GM23338 (cell line): ENCODE measurements at regions not wholly inside any gene's neighbourhood (a gene's known extent, or its start where the extent isn't known, plus 50 kb on each side); places are given as distances from the start of the nearest gene placed in this dataset.

Source experiments
- ATAC-seq: fragments of 200-7000 bp; cut with Tn5 transposase; 3 replicates; pipeline ENCODE4 v1.9.1; 2020
- DNase-seq: peaks from one replicate; pipeline ENCODE4 v3.0.0-alpha.2; 2015; ENCODE audit warnings: low spot score
- H2AFZ ChIP-seq: fragments of 200-600 bp; sonication (generic); 2 replicates; pipeline ENCODE4 v1.8.0; 2016; ENCODE audit warnings: antibody characterized with exemption, mild to moderate bottlenecking, moderate library complexity
- H3F3A ChIP-seq: fragments of 200-600 bp; sonication (generic); replicated peaks from 2 replicates; pipeline ENCODE4 v1.8.0; 2017; ENCODE audit warnings: antibody characterized with exemption, mixed run types, low read depth
- H3K27ac ChIP-seq: fragments of 200-600 bp; sonication (generic); 2 replicates; pipeline ENCODE4 v1.6.1; 2016; ENCODE audit warnings: low read depth
- H3K27me3 ChIP-seq: fragments of 200-600 bp; sonication (generic); 2 replicates; pipeline ENCODE4 v1.8.0; 2016; ENCODE audit warnings: mild to moderate bottlenecking, mixed run types, moderate library complexity; ENCODE audit not compliant: insufficient read depth
- H3K36me3 ChIP-seq: fragments of 200-600 bp; sonication (generic); 2 replicates; pipeline ENCODE4 v1.8.0; 2016; ENCODE audit warnings: mild to moderate bottlenecking; ENCODE audit not compliant: insufficient read depth
- H3K4me1 ChIP-seq: fragments of 200-600 bp; sonication (generic); 2 replicates; pipeline ENCODE4 v1.8.0; 2016; ENCODE audit warnings: mild to moderate bottlenecking, moderate library complexity; ENCODE audit not compliant: insufficient read depth
- H3K4me2 ChIP-seq: fragments of 200-600 bp; sonication (generic); 2 replicates; pipeline ENCODE4 v1.7.1; 2017; ENCODE audit warnings: mixed run types
- H3K4me3 ChIP-seq: fragments of 200-600 bp; sonication (generic); 2 replicates; pipeline ENCODE4 v1.6.1; 2016; ENCODE audit warnings: mixed run types
- H3K79me2 ChIP-seq: fragments of 200-600 bp; sonication (generic); replicated peaks from 2 replicates; pipeline ENCODE4 v1.8.0; 2017; ENCODE audit warnings: mild to moderate bottlenecking; ENCODE audit not compliant: insufficient read depth
- H3K9me2 ChIP-seq: fragments of 200-600 bp; sonication (generic); 2 replicates; pipeline ENCODE4 v1.8.0; 2017; ENCODE audit not compliant: insufficient read depth
- H4K20me1 ChIP-seq: fragments of 200-600 bp; sonication (generic); replicated peaks from 2 replicates; pipeline ENCODE4 v1.8.0; 2017; ENCODE audit warnings: mild to moderate bottlenecking; ENCODE audit not compliant: insufficient read depth
- H3K27ac Mint-ChIP-seq: 2 replicates; pipeline ENCODE4 v1.8.0; 2020; ENCODE audit warnings: inconsistent platforms, mild to moderate bottlenecking, moderate library complexity, mixed read lengths
- H3K27me3 Mint-ChIP-seq: 3 replicates; pipeline ENCODE4 v1.8.0; 2022; ENCODE audit warnings: low read depth, mild to moderate bottlenecking, moderate library complexity, mixed read lengths, inconsistent platforms; ENCODE audit not compliant: insufficient read depth, poor library complexity
- H3K36me3 Mint-ChIP-seq: 3 replicates; pipeline ENCODE4 v1.8.0; 2021; ENCODE audit warnings: low read depth, mild to moderate bottlenecking, inconsistent platforms, moderate library complexity, mixed read lengths
- H3K4me1 Mint-ChIP-seq: 3 replicates; pipeline ENCODE4 v1.8.0; 2020; ENCODE audit warnings: mild to moderate bottlenecking, inconsistent platforms, mixed read lengths
- H3K4me3 Mint-ChIP-seq: 3 replicates; pipeline ENCODE4 v1.8.0; 2021; ENCODE audit warnings: moderate library complexity, mild to moderate bottlenecking, inconsistent platforms, mixed read lengths
- H3K9me3 Mint-ChIP-seq: 3 replicates; pipeline ENCODE4 v1.8.0; 2020; ENCODE audit warnings: moderate library complexity, mild to moderate bottlenecking, inconsistent platforms, mixed read lengths
- CTCF ChIP-seq, 2 experiments: fragments of 200-600 bp in 1 of 2; sonication (generic) in 1 of 2; conservative IDR thresholded peaks; 2 replicates each; pipeline versions ENCODE4 v1.5.1 to v1.6.1; 2016 to 2017; ENCODE audit warnings: antibody characterized with exemption in 2 of 2, low read depth in 2 of 2, mild to moderate bottlenecking in 2 of 2, moderate library complexity in 1 of 2
- NANOG ChIP-seq: IDR thresholded peaks from 2 replicates; pipeline ENCODE4 v1.6.1; 2016; ENCODE audit warnings: antibody characterized with exemption, borderline replicate concordance
- STAT1 ChIP-seq: IDR thresholded peaks from one replicate; pipeline ENCODE4 v1.6.1; 2016; ENCODE audit warnings: antibody characterized with exemption; ENCODE audit not compliant: unreplicated experiment
- ZNF114 ChIP-seq: fragments of 250-450 bp; sonication (Bioruptor Pico); IDR thresholded peaks from 2 replicates; pipeline ENCODE4 v1.5.0; 2020; ENCODE audit warnings: mild to moderate bottlenecking, moderate library complexity
- ZNF331 ChIP-seq: fragments of 250-450 bp; sonication (Bioruptor Pico); IDR thresholded peaks from 2 replicates; pipeline ENCODE4 v1.5.0; 2020; ENCODE audit warnings: low read depth, mild to moderate bottlenecking, moderate library complexity
- ZNF462 ChIP-seq: fragments of 250-450 bp; sonication (Bioruptor Pico); IDR thresholded peaks from 2 replicates; pipeline ENCODE4 v1.5.0; 2020; ENCODE audit warnings: mild to moderate bottlenecking, moderate library complexity
- TF ChIP-seq, protein P1 (sequence below): IDR thresholded peaks from 2 replicates; pipeline ENCODE4 v1.6.1; 2016; ENCODE audit warnings: antibody characterized with exemption

DNA sequence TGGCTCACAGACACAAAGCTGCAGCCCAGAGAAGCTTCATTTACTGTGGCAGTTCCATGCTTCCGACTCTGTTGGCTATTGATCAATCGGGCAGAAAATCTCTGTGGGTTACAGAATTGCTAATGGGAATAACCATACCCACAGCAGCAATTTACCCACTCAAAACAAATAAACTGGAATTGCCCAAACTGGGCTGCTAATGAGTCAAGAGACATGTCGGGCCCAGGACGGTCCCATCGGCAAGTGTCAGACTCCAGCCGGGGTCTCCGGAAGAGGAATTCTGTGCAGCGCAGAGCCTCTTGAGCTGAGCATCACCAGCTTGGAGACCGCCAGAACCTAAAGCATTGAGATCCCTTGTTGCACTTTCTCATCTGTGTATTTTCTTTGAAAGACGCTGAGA is 67.8 kb downstream of the TMEM18 start:
- Mint-ChIP-seq H3K27ac (no peak overlapping the region), H3K4me1 (no peaks in the 10 kb centered on the region), H3K36me3 (no peaks in the 10 kb centered on the region), H3K4me3 (no peak overlapping the region), H3K9me3 (no peaks in the 10 kb centered on the region), H3K27me3 (peaks cover 4% of the 10 kb centered on the region)
- no peak for DNase-seq
- TF ChIP-seq STAT1 (no peak), NANOG (no peak), CTCF (conservative IDR thresholded peaks at IDR 0.05; ENCODE audit: low read depth in 2 of 2) (no peak), ZNF462 (no peak), ZNF114 (CRISPR knock-in tag) (no peak), ZNF331 (CRISPR knock-in tag) (no peak)
- TF ChIP-seq, protein P1, sequence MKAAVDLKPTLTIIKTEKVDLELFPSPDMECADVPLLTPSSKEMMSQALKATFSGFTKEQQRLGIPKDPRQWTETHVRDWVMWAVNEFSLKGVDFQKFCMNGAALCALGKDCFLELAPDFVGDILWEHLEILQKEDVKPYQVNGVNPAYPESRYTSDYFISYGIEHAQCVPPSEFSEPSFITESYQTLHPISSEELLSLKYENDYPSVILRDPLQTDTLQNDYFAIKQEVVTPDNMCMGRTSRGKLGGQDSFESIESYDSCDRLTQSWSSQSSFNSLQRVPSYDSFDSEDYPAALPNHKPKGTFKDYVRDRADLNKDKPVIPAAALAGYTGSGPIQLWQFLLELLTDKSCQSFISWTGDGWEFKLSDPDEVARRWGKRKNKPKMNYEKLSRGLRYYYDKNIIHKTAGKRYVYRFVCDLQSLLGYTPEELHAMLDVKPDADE, result no peak
- H3K27me3 ChIP-seq, result no peaks in the 10 kb centered on the region
- no peaks in the 10 kb centered on the region for H4K20me1 ChIP-seq
- no peaks in the 10 kb centered on the region for H3K4me1 ChIP-seq
- no peak overlapping the region for H2AFZ ChIP-seq
- no peak overlapping the region for H3K27ac ChIP-seq
- H3K36me3 ChIP-seq, result no peaks in the 10 kb centered on the region
- ATAC-seq, result no peak
- no peaks in the 10 kb centered on the region for H3K9me2 ChIP-seq
- no peak overlapping the region for H3K4me2 ChIP-seq
- H3K79me2 ChIP-seq, result no peaks in the 10 kb centered on the region
- H3F3A ChIP-seq, result 0 out of 2 replicates have a peak, but pooled peaks cover 3% of the 10 kb centered on the region
- no peak overlapping the region for H3K4me3 ChIP-seq
